ENCODE measurements at regions not wholly inside any gene's neighbourhood (a gene's known extent, or its start where the extent isn't known, plus 50 kb on each side); places are given as distances from the start of the nearest gene placed in this dataset.

- TF ChIP-seq CTCF (IDR thresholded peaks at IDR 0.05; ENCODE audit: low read depth, low read length), result no peak
- DNase-seq (ENCODE audit: low read depth, low spot score), result no peak
- in situ Hi-C loops (cut with HindIII; ENCODE audit: low sequenced_read_pairs), result no loop called here
These were observed 177.1 kb upstream of the PRKCQ start for GRCh38 chr10:6757158-6757557.

GRCh38 chr10:6756716-6757115 is 176.6 kb upstream of the PRKCQ start:
- in situ Hi-C loops (cut with HindIII; ENCODE audit: low sequenced_read_pairs), result no loop called here
- no peak for DNase-seq (ENCODE audit: low read depth, low spot score)
- H3K4me3 ChIP-seq (ENCODE audit: low read depth, low read length), result no peak overlapping the region
- no peak for TF ChIP-seq CTCF (IDR thresholded peaks at IDR 0.05; ENCODE audit: low read depth, low read length)

More at GRCh38 chr10:6757158-6757557, 177.1 kb upstream of the PRKCQ start:
- H3K4me3 ChIP-seq (ENCODE audit: low read depth, low read length), result no peak overlapping the region

- peak; percentile 56 for DNase-seq (ENCODE audit: low read depth, low spot score)
- in situ Hi-C loops (cut with HindIII; ENCODE audit: low sequenced_read_pairs), result no loop called here
- no peak for TF ChIP-seq CTCF (IDR thresholded peaks at IDR 0.05; ENCODE audit: low read depth, low read length)
- H3K4me3 ChIP-seq (ENCODE audit: low read depth, low read length), result no peak overlapping the region
These were observed 175.8 kb upstream of the PRKCQ start for GRCh38 chr10:6755781-6756460.

- TF ChIP-seq CTCF (IDR thresholded peaks at IDR 0.05; ENCODE audit: low read depth, low read length), result no peak
- in situ Hi-C loops (cut with HindIII; ENCODE audit: low sequenced_read_pairs), result no loop called here
- H3K4me3 ChIP-seq (ENCODE audit: low read depth, low read length), result no peak overlapping the region
- DNase-seq (ENCODE audit: low read depth, low spot score), result no peak
These were observed 173.6 kb upstream of the PRKCQ start for GRCh38 chr10:6753644-6754043.

- DNase-seq (ENCODE audit: low read depth, low spot score), result no peak
- in situ Hi-C loops (cut with HindIII; ENCODE audit: low sequenced_read_pairs), result no loop called here
- no peak overlapping the region for H3K4me3 ChIP-seq (ENCODE audit: low read depth, low read length)
- TF ChIP-seq CTCF (IDR thresholded peaks at IDR 0.05; ENCODE audit: low read depth, low read length), result no peak
These were observed 171.3 kb upstream of the PRKCQ start for GRCh38 chr10:6751363-6751762.

- peak; percentile 67 for DNase-seq (ENCODE audit: low read depth, low spot score)
- no peak overlapping the region for H3K4me3 ChIP-seq (ENCODE audit: low read depth, low read length)
- no peak for TF ChIP-seq CTCF (IDR thresholded peaks at IDR 0.05; ENCODE audit: low read depth, low read length)
- in situ Hi-C loops (cut with HindIII; ENCODE audit: low sequenced_read_pairs), result no loop called here
These were observed 169.0 kb upstream of the PRKCQ start for GRCh38 chr10:6748981-6749635.

Measured in astrocyte of the spinal cord (primary cell).